Gastrocnemius medialis (tissue), 4 donors: ENCODE measurements at regions not wholly inside any gene's neighbourhood (a gene's known extent, or its start where the extent isn't known, plus 50 kb on each side); places are given as distances from the start of the nearest gene placed in this dataset.

Source experiments
- POLR2A ChIP-seq, 2 donors: fragments of 450-650 bp; IDR thresholded peaks; one replicate each; pipeline ENCODE4 v1.6.1; 2017; ENCODE audit warnings: antibody characterized with exemption in 2 of 2, mild to moderate bottlenecking in 2 of 2, moderate library complexity in 2 of 2
- TF ChIP-seq, protein P1 (sequence below), 5 experiments: fragments of 450-650 bp in 3 of 5; fragments of 200-600 bp in 2 of 5; sonication (generic) in 2 of 5; IDR thresholded peaks in 4 of 5; conservative IDR thresholded peaks in 1 of 5; 1 replicate in 4 of 5; 2 replicates in 1 of 5; pipeline ENCODE4 v1.5.1; 2016 to 2019; ENCODE audit warnings: antibody characterized with exemption in 5 of 5, mild to moderate bottlenecking in 3 of 5, moderate library complexity in 3 of 5

DNA sequence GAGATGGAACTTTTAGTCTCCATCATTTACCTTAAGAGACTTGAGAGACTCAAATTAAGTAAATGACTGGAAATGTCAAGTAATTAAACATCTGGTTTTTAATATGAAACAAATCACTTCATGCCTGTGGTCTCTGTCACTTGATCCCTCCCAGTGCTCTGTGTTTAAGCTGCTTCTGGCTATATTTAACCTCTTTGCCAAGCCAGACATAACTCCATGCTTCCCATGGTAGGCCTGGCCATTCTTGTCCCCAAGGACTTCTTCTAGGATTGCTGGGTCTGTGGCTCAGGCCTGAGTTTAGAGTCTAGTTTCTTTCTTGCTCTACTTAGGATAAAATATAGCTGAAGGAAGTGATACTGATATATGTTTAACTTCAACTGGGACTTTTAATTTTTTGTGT is 1013.6 kb downstream of the FLRT2 start:
- TF ChIP-seq POLR2A (IDR thresholded peaks at IDR 0.05): no peak
- TF ChIP-seq, protein P1, sequence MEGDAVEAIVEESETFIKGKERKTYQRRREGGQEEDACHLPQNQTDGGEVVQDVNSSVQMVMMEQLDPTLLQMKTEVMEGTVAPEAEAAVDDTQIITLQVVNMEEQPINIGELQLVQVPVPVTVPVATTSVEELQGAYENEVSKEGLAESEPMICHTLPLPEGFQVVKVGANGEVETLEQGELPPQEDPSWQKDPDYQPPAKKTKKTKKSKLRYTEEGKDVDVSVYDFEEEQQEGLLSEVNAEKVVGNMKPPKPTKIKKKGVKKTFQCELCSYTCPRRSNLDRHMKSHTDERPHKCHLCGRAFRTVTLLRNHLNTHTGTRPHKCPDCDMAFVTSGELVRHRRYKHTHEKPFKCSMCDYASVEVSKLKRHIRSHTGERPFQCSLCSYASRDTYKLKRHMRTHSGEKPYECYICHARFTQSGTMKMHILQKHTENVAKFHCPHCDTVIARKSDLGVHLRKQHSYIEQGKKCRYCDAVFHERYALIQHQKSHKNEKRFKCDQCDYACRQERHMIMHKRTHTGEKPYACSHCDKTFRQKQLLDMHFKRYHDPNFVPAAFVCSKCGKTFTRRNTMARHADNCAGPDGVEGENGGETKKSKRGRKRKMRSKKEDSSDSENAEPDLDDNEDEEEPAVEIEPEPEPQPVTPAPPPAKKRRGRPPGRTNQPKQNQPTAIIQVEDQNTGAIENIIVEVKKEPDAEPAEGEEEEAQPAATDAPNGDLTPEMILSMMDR (IDR thresholded peaks at IDR 0.05 in 4 of 5, conservative IDR thresholded peaks at IDR 0.05 in 1 of 5): no peak
